GM13977 (cell line): ENCODE measurements at regions not wholly inside any gene's neighbourhood (a gene's known extent, or its start where the extent isn't known, plus 50 kb on each side); places are given as distances from the start of the nearest gene placed in this dataset.
"Not testable (repeated sequence)": the region's sequence is repeated elsewhere in the genome, so short reads cannot be mapped to it uniquely, and the experiment has no call there.

Source experiments
- DNase-seq: peaks from one replicate; pipeline ENCODE4 v3.0.0; 2012; ENCODE audit warnings: low spot score
- in situ Hi-C: fragments of 300-500 bp; cut with MboI; formaldehyde crosslinking; loops from one replicate; pipeline ENCODE4 v1.12.0; 2022; ENCODE audit warnings: low sequenced_read_pairs, low pct_unique_long_range_greater_than_20kb, mixed read lengths, inconsistent platforms; ENCODE audit not compliant: unreplicated experiment
- TF ChIP-seq, protein P1 (sequence below): IDR thresholded peaks from 2 replicates; pipeline ENCODE4 v1.5.1; 2012; ENCODE audit warnings: mild to moderate bottlenecking, control low read depth; ENCODE audit not compliant: insufficient read depth; ENCODE audit errors: extremely low read depth, missing control alignments

DNA sequence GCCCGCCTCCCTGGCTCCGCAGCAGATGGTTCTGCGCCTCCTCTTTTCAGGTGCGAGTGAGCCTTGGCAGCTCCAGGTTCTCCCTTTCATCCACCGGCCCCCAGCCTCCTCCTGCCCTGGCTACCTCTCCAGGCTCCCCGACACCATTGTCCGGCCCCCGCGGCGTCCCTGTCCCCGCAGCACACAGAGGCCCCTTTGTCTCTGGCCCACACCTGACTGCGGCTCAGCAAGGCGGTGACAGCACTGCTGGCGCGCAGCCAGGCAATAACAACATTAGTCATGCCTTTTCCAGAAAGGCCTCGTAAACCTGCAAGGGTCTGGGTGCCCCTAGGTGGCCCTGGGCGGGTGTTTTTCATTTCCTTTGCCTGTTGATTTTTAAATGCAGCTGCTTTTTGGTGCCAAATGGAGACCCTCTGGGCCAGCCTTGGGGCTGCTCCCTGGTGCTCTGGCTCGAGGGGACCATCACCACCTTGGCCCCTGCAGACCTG is 73.2 kb upstream of the MEDAG start:
- in situ Hi-C loops, result no loop called here
- DNase-seq, result peak; percentile 57
- TF ChIP-seq, protein P1, sequence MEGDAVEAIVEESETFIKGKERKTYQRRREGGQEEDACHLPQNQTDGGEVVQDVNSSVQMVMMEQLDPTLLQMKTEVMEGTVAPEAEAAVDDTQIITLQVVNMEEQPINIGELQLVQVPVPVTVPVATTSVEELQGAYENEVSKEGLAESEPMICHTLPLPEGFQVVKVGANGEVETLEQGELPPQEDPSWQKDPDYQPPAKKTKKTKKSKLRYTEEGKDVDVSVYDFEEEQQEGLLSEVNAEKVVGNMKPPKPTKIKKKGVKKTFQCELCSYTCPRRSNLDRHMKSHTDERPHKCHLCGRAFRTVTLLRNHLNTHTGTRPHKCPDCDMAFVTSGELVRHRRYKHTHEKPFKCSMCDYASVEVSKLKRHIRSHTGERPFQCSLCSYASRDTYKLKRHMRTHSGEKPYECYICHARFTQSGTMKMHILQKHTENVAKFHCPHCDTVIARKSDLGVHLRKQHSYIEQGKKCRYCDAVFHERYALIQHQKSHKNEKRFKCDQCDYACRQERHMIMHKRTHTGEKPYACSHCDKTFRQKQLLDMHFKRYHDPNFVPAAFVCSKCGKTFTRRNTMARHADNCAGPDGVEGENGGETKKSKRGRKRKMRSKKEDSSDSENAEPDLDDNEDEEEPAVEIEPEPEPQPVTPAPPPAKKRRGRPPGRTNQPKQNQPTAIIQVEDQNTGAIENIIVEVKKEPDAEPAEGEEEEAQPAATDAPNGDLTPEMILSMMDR, result no peak

DNA sequence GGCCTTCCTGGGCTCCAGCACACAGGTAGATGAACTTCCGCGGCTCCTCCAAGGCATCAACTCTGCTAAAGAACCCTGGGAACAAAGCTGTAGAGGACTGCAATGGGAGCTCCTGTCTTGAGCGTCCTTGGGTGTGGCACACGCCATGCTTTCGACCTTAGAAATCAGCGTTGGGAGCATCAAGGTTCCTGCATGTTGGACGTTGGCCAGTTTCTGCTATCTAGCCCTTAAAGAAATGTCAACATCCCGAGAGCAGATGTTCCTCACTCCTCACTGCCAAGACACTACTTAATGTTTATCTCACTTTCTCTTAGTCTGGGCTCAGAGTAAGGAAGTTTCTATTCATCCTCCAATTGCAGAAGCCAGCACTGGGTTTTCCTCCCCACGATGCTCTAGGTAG is 70.6 kb upstream of the MEDAG start:
- in situ Hi-C loops, result no loop called here
- no peak for DNase-seq
- TF ChIP-seq, protein P1, result no peak

DNA sequence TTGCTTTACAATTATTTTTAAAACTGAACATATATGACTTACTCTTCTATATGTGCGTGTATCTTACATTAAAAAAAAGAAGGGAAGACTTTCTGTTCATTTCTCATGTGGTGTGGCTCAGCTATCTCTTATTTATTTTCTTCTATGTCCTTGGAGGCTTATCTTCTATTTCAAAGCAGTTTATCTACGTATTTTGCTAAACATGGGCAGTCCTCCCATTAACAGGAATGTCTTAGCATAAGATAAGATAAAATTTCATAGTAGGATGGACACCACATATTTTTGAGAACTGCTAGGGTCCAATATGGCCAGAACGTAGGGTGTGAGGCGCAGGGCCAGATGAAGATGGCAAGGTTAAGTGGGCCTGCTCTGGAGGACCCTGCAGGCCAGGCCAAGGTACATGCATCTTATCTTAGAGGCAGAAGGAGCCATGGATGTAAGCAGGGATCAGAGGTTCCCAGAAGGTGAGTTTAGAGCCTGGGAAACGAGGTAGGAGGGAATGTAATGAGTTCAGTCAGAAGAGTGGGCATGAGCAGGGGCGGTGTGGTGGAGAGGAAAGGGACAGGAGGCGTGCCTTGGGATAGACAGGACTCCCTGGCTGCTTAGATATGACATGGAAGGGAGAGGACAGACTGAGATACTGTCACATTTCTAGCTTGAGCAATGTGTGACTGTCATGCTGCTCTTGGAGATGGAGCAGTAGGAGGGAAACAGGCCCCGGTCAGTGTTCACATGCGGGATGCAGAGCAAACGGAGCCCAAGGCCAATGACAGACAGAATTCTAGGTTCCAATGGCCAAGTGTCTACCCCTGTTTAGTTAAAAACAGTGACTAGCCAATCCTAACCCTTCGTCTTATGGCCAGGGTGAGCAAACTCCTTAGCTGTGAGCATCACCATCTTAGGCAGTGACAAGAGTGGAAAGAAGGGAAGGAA is 68.6 kb upstream of the MEDAG start:
- in situ Hi-C loops, result no loop called here
- TF ChIP-seq, protein P1, result no peak
- DNase-seq, result no peak

DNA sequence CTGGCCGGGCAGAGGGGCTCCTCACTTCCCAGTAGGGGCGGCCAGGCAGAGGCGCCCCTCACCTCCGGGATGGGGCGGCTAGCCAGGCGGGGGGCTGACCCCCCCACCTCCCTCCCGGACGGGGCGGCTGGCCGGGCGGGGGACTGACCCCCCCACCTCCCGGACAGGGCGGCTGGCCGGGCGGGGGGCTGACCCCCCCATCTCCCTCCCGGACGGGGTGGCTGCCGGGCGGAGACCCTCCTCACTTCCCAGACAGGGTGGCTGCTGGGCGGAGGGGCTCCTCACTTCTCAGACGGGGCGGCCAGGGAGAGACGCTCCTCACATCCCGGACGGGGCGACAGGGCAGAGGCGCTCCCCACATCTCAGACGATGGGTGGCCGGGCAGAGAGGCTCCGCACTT is 66.4 kb upstream of the MEDAG start:
- DNase-seq, in situ Hi-C loops: not testable (repeated sequence)

DNA sequence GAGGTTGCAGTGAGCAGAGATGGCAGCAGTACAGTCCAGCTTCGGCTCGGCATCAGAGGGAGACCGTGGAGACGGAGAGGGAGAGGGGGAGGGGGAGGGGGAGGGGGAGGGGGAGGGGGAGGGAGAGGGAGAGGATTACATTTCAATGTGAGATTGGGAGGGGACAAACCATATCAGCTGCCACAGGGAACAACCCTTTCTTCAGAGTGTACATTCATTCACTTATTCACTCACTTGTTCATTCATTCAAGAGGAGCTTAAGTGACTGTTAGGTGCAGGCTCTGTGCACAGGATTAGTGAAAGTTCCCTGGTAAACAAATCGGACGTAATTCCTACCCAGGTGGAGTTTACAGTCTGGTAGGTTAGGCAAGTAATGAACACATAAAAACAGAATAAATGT is 65.6 kb upstream of the MEDAG start:
- TF ChIP-seq, protein P1, result no peak
- in situ Hi-C loops, result no loop called here
- DNase-seq, result no peak

DNA sequence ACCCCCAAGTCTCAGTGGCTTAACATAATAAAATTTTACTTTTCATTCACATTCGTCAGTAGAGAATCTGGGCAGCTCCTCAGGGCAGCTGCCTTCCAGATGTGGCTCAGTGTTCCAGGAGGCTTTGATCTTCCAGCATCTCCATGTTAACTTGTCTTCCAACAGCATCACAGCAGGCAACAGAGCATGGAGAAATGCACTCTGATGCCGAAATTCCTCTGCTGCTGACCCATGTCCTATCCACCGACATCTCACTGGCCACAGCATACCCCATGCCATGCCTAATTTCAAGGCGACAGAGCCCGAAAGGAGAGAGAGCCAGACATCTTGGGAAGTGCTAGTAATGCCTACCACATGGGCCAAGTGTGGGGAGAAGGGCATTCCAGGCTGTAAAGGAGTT is 64.9 kb upstream of the MEDAG start:
- no peak for DNase-seq
- TF ChIP-seq, protein P1, result no peak
- in situ Hi-C loops, result no loop called here

DNA sequence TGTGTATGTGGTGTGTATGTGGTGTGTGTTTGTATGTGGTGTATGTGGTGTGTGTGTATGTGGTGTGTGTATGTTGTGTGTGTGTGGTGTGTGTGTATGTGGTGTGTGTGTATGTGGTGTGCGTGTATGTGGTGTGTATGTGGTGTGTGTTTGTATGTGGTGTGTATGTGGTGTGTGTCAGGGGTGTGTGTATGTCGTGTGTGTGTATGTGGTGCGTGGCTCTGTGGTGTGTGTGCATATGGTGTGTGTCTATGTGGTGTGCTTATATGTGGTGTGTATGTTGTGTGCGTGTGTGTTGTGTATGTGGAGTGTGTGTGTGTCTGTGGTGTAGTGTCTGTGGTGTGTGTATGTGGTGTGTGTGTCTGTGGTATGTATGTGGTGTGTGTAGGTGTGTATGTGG is 62.5 kb upstream of the MEDAG start:
- no peak for DNase-seq
- TF ChIP-seq, protein P1, result no peak
- in situ Hi-C loops, result no loop called here
